GM12878 (cell line): ENCODE measurements at regions not wholly inside any gene's neighbourhood (a gene's known extent, or its start where the extent isn't known, plus 50 kb on each side); places are given as distances from the start of the nearest gene placed in this dataset.

Source experiments
- ATF7 ChIP-seq: fragments of 450-650 bp; IDR thresholded peaks from 2 replicates; pipeline ENCODE4 v1.6.1; 2016; ENCODE audit warnings: low read depth, mild to moderate bottlenecking
- EGR1 ChIP-seq, 2 experiments: IDR thresholded peaks; 1 replicate in 1 of 2; 2 replicates in 1 of 2; pipeline ENCODE4 v1.6.1; 2011 to 2012; ENCODE audit warnings: low read depth in 2 of 2, low read length in 2 of 2, borderline replicate concordance in 1 of 2, mild to moderate bottlenecking in 1 of 2, moderate library complexity in 1 of 2
- EP300 ChIP-seq, 2 experiments: fragments of 150-350 bp in 1 of 2; IDR thresholded peaks; 2 replicates each; pipeline ENCODE4 v1.6.1; 2011 to 2012; ENCODE audit warnings: low read depth in 2 of 2, low read length in 2 of 2, borderline replicate concordance in 1 of 2, improper control_type of control experiment in 1 of 2, inconsistent platforms in 1 of 2; ENCODE audit not compliant: control insufficient read depth in 1 of 2
- GATAD2B ChIP-seq: fragments of 450-650 bp; conservative IDR thresholded peaks from 2 replicates; pipeline ENCODE4 v1.6.1; 2017; ENCODE audit warnings: low read depth, mild to moderate bottlenecking, moderate library complexity
- JUNB ChIP-seq: IDR thresholded peaks from 2 replicates; pipeline ENCODE4 v1.6.1; 2016; ENCODE audit warnings: antibody characterized with exemption, mild to moderate bottlenecking
- TF ChIP-seq, protein P1 (sequence below): IDR thresholded peaks from 2 replicates; pipeline ENCODE4 v1.6.1; 2012; ENCODE audit warnings: improper control_type of control experiment, low read depth, low read length; ENCODE audit not compliant: insufficient replicate concordance
- TF ChIP-seq, protein P2 (sequence below): fragments of 150-350 bp; IDR thresholded peaks from 2 replicates; pipeline ENCODE4 v1.6.1; 2016; ENCODE audit warnings: low read depth, low read length

- TF ChIP-seq, protein P1, sequence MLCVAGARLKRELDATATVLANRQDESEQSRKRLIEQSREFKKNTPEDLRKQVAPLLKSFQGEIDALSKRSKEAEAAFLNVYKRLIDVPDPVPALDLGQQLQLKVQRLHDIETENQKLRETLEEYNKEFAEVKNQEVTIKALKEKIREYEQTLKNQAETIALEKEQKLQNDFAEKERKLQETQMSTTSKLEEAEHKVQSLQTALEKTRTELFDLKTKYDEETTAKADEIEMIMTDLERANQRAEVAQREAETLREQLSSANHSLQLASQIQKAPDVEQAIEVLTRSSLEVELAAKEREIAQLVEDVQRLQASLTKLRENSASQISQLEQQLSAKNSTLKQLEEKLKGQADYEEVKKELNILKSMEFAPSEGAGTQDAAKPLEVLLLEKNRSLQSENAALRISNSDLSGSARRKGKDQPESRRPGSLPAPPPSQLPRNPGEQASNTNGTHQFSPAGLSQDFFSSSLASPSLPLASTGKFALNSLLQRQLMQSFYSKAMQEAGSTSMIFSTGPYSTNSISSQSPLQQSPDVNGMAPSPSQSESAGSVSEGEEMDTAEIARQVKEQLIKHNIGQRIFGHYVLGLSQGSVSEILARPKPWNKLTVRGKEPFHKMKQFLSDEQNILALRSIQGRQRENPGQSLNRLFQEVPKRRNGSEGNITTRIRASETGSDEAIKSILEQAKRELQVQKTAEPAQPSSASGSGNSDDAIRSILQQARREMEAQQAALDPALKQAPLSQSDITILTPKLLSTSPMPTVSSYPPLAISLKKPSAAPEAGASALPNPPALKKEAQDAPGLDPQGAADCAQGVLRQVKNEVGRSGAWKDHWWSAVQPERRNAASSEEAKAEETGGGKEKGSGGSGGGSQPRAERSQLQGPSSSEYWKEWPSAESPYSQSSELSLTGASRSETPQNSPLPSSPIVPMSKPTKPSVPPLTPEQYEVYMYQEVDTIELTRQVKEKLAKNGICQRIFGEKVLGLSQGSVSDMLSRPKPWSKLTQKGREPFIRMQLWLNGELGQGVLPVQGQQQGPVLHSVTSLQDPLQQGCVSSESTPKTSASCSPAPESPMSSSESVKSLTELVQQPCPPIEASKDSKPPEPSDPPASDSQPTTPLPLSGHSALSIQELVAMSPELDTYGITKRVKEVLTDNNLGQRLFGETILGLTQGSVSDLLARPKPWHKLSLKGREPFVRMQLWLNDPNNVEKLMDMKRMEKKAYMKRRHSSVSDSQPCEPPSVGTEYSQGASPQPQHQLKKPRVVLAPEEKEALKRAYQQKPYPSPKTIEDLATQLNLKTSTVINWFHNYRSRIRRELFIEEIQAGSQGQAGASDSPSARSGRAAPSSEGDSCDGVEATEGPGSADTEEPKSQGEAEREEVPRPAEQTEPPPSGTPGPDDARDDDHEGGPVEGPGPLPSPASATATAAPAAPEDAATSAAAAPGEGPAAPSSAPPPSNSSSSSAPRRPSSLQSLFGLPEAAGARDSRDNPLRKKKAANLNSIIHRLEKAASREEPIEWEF: no peak
- TF ChIP-seq EP300 (IDR thresholded peaks at IDR 0.05; ENCODE audit: borderline replicate concordance in 1 of 2, control insufficient read depth in 1 of 2, low read depth in 2 of 2, low read length in 2 of 2) (no peak), JUNB (no peak), EGR1 (IDR thresholded peaks at IDR 0.05; ENCODE audit: borderline replicate concordance in 1 of 2, low read depth in 2 of 2, low read length in 2 of 2) (no peak), GATAD2B (no peak), ATF7 (no peak)
- TF ChIP-seq, protein P2, sequence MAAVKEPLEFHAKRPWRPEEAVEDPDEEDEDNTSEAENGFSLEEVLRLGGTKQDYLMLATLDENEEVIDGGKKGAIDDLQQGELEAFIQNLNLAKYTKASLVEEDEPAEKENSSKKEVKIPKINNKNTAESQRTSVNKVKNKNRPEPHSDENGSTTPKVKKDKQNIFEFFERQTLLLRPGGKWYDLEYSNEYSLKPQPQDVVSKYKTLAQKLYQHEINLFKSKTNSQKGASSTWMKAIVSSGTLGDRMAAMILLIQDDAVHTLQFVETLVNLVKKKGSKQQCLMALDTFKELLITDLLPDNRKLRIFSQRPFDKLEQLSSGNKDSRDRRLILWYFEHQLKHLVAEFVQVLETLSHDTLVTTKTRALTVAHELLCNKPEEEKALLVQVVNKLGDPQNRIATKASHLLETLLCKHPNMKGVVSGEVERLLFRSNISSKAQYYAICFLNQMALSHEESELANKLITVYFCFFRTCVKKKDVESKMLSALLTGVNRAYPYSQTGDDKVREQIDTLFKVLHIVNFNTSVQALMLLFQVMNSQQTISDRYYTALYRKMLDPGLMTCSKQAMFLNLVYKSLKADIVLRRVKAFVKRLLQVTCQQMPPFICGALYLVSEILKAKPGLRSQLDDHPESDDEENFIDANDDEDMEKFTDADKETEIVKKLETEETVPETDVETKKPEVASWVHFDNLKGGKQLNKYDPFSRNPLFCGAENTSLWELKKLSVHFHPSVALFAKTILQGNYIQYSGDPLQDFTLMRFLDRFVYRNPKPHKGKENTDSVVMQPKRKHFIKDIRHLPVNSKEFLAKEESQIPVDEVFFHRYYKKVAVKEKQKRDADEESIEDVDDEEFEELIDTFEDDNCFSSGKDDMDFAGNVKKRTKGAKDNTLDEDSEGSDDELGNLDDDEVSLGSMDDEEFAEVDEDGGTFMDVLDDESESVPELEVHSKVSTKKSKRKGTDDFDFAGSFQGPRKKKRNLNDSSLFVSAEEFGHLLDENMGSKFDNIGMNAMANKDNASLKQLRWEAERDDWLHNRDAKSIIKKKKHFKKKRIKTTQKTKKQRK: no peak
- TF ChIP-seq, all 136 proteins: peak for 0
These were observed 516.4 kb upstream of the ZMIZ1 start (continued) for GRCh38 chr10:78552261-78552811.
